CD4-positive, alpha-beta T cell treated with Interleukin-21 for 1 hour (primary cell): ENCODE measurements at regions not wholly inside any gene's neighbourhood (a gene's known extent, or its start where the extent isn't known, plus 50 kb on each side); places are given as distances from the start of the nearest gene placed in this dataset.

Source experiments
- DNase-seq: peaks from one replicate; pipeline ENCODE4 v3.0.0-alpha.2; 2020

- DNase-seq = no peak
These were observed 57.3 kb upstream of the STUM start for GRCh38 chr1:226491093-226491850.

- DNase-seq = no peak
These were observed 56.0 kb upstream of the STUM start for GRCh38 chr1:226492426-226493137.

DNA sequence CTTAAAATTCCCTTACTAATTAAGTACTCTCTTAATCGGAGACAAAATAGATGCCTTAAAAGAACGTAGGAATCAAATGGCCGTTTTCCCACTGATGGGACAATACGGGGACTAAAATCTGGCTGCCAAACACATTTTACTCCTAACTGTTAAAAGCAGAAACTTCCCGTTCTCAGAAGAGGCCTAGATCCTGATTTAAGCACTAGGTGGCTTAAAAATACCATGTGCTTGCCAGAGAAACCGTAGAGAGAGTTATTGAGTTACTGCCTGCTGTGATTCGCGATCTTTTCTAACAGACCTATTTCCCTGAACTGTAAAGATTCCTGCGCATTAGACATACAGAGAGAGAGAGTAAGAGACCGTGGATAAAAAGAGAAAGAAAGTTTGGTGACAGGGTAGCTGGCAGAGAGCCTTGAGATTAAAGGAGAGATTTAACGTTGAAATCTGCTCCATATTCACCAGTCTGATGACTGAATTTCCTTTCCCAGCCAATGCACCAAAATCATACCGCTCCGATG, 54.4 kb upstream of the STUM start:
- no peak for DNase-seq

DNA sequence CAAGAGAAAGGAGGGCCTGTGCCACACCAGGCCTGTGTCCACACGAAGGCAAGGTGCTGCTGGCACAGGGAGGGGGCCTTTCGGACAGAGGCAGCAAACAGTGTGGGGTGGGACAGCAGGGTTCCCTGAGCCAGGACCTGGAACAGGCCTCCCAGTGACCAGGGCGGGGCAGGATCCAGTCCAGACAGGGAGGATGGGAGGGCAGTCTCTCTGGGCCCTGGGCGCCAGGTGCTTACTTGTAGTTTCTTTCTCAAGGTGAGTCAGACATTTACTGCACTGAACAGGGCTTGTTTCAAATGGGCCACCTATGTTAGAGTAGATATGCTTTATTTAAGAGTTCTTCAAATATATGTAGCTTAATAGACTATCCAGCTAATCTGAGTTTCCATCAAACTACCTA, 52.8 kb upstream of the STUM start:
- DNase-seq = no peak

- no peak for DNase-seq
These were observed 52.0 kb upstream of the STUM start for GRCh38 chr1:226496453-226497015.

DNA sequence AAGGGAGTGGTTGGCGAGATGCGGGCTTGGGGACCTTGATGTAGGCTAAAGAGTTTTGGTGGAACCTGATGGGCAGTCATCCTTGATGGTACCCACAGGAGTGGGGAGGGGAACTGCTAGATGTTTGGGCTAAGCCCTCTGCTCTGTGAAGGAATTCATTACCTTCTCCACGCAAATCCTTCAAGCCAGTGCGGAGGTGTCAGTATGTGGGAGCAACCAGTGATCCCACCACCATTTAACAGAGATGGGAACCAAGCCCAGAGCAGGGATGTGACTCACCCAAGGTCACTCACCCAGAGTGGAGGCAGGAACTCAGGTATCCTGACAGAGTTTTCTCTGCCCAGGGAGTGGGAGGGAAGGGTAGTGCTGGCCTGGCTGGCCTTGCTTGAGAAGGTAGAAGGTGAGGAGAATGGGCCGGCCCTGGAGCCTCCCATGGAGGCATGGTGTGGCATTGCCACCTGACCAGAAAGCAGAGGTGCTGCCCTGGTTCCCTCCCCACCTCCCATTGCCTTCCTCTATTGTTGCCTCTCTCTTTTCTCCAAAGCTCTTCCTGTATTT, 51.2 kb upstream of the STUM start:
- no peak for DNase-seq

DNA sequence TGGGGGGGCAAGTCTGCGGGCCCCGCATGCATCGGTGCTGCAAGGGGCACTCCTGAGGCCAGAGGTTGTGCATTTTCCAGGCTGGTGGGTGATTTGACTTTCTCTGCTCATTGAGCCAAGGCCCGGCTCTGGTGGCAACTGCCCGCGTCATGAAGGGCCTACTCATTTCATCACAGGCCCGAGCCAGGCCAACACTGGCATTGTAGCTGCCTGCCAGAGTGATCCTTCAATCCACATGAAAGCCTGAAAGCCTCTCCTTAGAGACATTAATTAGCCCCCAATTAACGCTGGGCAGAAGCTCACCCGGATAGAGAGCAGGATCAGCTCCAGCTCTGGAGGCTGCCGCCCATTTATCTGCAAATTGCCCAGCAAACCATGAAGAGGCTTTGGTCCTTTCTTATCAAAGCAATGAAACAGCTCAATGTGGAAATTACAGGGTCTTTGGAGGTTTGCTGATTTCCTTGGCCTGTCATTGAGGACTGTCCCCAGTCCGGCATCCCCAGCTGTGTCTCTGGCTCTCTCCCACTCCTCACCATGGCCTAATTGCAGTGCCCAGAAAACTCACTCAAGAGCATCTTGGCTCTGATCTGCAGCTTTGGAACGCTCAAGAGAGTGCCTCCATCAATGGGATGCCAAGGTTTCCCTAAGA, 50.4 kb upstream of the STUM start:
- no peak for DNase-seq

DNA sequence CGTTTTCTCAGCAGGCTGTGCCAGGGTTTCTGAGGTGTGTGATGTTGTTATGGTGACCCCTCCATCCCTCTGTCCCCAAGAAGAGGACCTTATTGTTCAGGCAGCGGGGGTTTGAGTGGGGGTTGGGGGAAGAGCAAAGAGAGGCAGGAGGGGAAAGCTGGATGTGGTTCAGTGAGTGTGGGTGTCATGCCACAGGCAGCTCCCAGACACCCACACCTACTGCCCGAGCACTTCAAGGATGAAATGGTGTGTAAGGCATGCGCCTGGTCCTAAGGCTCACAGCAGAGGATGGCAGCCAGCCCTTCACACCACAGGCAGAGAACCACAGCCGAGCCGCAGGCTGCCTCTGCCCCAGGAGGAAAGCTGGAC, 49.9 kb upstream of the STUM start:
- DNase-seq = no peak
